DOHH2 (cell line): ENCODE measurements at regions not wholly inside any gene's neighbourhood (a gene's known extent, or its start where the extent isn't known, plus 50 kb on each side); places are given as distances from the start of the nearest gene placed in this dataset.
"Not testable (repeated sequence)": the region's sequence is repeated elsewhere in the genome, so short reads cannot be mapped to it uniquely, and the experiment has no call there.

Source experiments
- H3F3A ChIP-seq: fragments of 200-600 bp; sonication (generic), shearing (Covaris generic); 2 replicates; pipeline ENCODE4 v1.6.0; 2016; ENCODE audit warnings: antibody characterized with exemption, mild to moderate bottlenecking; ENCODE audit not compliant: control insufficient read depth, insufficient read depth
- H3K27ac ChIP-seq: fragments of 200-600 bp; sonication (generic); 2 replicates; pipeline ENCODE4 v1.5.1; 2014; ENCODE audit warnings: low read depth, mild to moderate bottlenecking, low read length, moderate library complexity
- H3K27me3 ChIP-seq: fragments of 200-600 bp; sonication (generic); 2 replicates; pipeline ENCODE4 v1.6.1; 2014; ENCODE audit warnings: mild to moderate bottlenecking, low read length, mixed read lengths; ENCODE audit not compliant: control insufficient read depth
- H3K36me3 ChIP-seq: fragments of 200-600 bp; sonication (generic); 2 replicates; pipeline ENCODE4 v1.6.1; 2014; ENCODE audit warnings: mild to moderate bottlenecking, low read length, moderate library complexity, mixed read lengths; ENCODE audit not compliant: control insufficient read depth
- H3K4me1 ChIP-seq: fragments of 200-600 bp; sonication (generic); 2 replicates; pipeline ENCODE4 v1.6.1; 2014; ENCODE audit warnings: mild to moderate bottlenecking, low read length, mixed read lengths; ENCODE audit not compliant: control insufficient read depth
- H3K4me2 ChIP-seq: fragments of 200-600 bp; sonication (generic); 2 replicates; pipeline ENCODE4 v1.6.0; 2014; ENCODE audit warnings: mild to moderate bottlenecking, low read length, moderate library complexity
- H3K4me3 ChIP-seq: fragments of 200-600 bp; sonication (generic); 2 replicates; pipeline ENCODE4 v1.5.1; 2014; ENCODE audit warnings: mild to moderate bottlenecking, low read length, mixed read lengths
- H3K79me2 ChIP-seq: fragments of 200-600 bp; sonication (generic); 2 replicates; pipeline ENCODE4 v1.6.1; 2014; ENCODE audit warnings: mild to moderate bottlenecking, low read length, mixed read lengths; ENCODE audit not compliant: control insufficient read depth
- H3K9me2 ChIP-seq: fragments of 200-600 bp; sonication (generic); replicated peaks from 2 replicates; pipeline ENCODE4 v1.6.1; 2014; ENCODE audit warnings: mild to moderate bottlenecking, low read length, mixed read lengths; ENCODE audit not compliant: control insufficient read depth
- H3K9me3 ChIP-seq: fragments of 200-600 bp; sonication (generic); 2 replicates; pipeline ENCODE4 v1.6.1; 2014; ENCODE audit warnings: antibody characterized with exemption, low read length, mixed read lengths; ENCODE audit not compliant: control insufficient read depth, insufficient read depth
- H4K20me1 ChIP-seq: fragments of 200-600 bp; sonication (generic); 2 replicates; pipeline ENCODE4 v1.6.0; 2014; ENCODE audit warnings: low read depth, mild to moderate bottlenecking, antibody characterized with exemption, low read length, moderate library complexity; ENCODE audit not compliant: control insufficient read depth, insufficient read depth
- CTCF ChIP-seq: fragments of 200-600 bp; sonication (generic); IDR thresholded peaks from one replicate; pipeline ENCODE4 v1.5.1; 2014; ENCODE audit warnings: antibody characterized with exemption, mild to moderate bottlenecking, low read depth, low read length; ENCODE audit not compliant: poor library complexity, severe bottlenecking
- EZH2phosphoT487 ChIP-seq: fragments of 200-600 bp; sonication (generic); IDR thresholded peaks from 2 replicates; pipeline ENCODE4 v1.6.1; 2017; ENCODE audit warnings: borderline replicate concordance, mild to moderate bottlenecking, antibody characterized with exemption, low read length, moderate library complexity, mixed read lengths

DNA sequence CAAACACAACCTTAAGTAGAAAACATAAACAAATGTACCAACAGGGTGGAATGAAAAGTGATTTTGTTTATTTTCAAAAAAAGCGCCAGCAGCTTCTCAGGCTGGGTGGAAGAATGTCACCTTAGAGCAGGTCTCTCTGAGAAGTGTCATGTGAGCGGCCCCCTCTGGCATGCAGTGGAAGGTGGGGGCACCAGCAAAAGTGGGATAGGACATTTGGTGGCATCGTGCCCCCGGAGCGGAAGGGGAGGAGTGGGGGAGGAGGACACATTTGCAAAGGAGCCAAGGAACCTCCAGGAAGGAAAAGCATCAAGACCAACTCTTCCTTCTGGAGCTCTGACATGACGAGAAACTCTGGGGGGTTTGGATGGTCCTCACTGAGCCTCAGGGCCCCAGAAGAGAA is 635.3 kb downstream of the UQCRFS1 start:
- Histone ChIP-seq H3F3A (no peaks in the 10 kb centered on the region), H3K27ac (no peak overlapping the region), H3K9me2 (no peaks in the 10 kb centered on the region), H3K27me3 (no peaks in the 10 kb centered on the region), H3K36me3 (no peaks in the 10 kb centered on the region), H3K9me3 (no peaks in the 10 kb centered on the region), H3K4me1 (no peaks in the 10 kb centered on the region), H3K4me2 (no peak overlapping the region), H4K20me1 (no peaks in the 10 kb centered on the region), H3K4me3 (no peak overlapping the region), H3K79me2 (no peaks in the 10 kb centered on the region)
- TF ChIP-seq EZH2phosphoT487 (no peak), CTCF (no peak)

- H3K27me3 ChIP-seq = no peaks in the 10 kb centered on the region
- no peak for TF ChIP-seq EZH2phosphoT487
- no peak for TF ChIP-seq CTCF
These were observed 635.7 kb downstream of the UQCRFS1 start for GRCh38 chr19:28577233-28577632.

GRCh38 chr19:28575816-28576215 is 637.1 kb downstream of the UQCRFS1 start:
- Histone ChIP-seq H3K4me3 (no peak overlapping the region), H3K4me2 (no peak overlapping the region)
- no peak for TF ChIP-seq EZH2phosphoT487
- no peak for TF ChIP-seq CTCF

More at GRCh38 chr19:28577233-28577632, 635.7 kb downstream of the UQCRFS1 start:
- H3K4me3 ChIP-seq = no peak overlapping the region
- no peaks in the 10 kb centered on the region for H4K20me1 ChIP-seq
- no peaks in the 10 kb centered on the region for H3K79me2 ChIP-seq
- no peaks in the 10 kb centered on the region for H3K36me3 ChIP-seq
- H3K27ac ChIP-seq = no peak overlapping the region
- no peaks in the 10 kb centered on the region for H3K4me1 ChIP-seq
- H3F3A ChIP-seq = no peaks in the 10 kb centered on the region
- no peaks in the 10 kb centered on the region for H3K9me2 ChIP-seq
- no peak overlapping the region for H3K4me2 ChIP-seq
- no peaks in the 10 kb centered on the region for H3K9me3 ChIP-seq

DNA sequence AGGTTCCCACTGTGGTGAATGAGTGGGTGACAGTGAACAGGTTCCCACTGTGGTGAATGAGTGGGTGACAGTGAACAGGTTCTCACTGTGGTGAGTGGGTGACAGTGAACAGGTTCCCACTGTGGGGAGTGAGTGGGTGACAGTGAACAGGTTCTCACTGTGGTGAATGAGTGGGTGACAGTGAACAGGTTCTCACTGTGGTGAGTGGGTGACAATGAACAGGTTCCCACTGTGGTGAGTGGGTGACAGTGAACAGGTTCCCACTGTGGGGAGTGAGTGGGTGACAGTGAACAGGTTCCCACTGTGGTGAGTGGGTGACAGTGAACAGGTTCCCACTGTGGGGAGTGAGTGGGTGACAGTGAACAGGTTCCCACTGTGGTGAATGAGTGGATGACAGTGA is 637.6 kb downstream of the UQCRFS1 start:
- not testable (repeated sequence) for H3K36me3 ChIP-seq, H3K79me2 ChIP-seq, H3K9me3 ChIP-seq, H3K4me3 ChIP-seq, H3K4me1 ChIP-seq, H4K20me1 ChIP-seq, H3K27me3 ChIP-seq, H3F3A ChIP-seq, H3K9me2 ChIP-seq, H3K4me2 ChIP-seq, H3K27ac ChIP-seq

More at GRCh38 chr19:28575816-28576215, 637.1 kb downstream of the UQCRFS1 start:
- H3K4me1 ChIP-seq = no peaks in the 10 kb centered on the region
- H3K27ac ChIP-seq = no peak overlapping the region
- H3K27me3 ChIP-seq = no peaks in the 10 kb centered on the region
- no peaks in the 10 kb centered on the region for H3K9me3 ChIP-seq
- no peaks in the 10 kb centered on the region for H3F3A ChIP-seq
- H4K20me1 ChIP-seq = no peaks in the 10 kb centered on the region
- no peaks in the 10 kb centered on the region for H3K36me3 ChIP-seq
- H3K9me2 ChIP-seq = no peaks in the 10 kb centered on the region
- H3K79me2 ChIP-seq = no peaks in the 10 kb centered on the region
